CD4-positive, alpha-beta T cell treated with Interleukin-6 at 100 ng/mL for 8 hours (primary cell): ENCODE measurements at regions not wholly inside any gene's neighbourhood (a gene's known extent, or its start where the extent isn't known, plus 50 kb on each side); places are given as distances from the start of the nearest gene placed in this dataset.

Experiments
- DNase-seq: peaks from one replicate; pipeline ENCODE4 v3.0.0-alpha.2; 2020; ENCODE audit warnings: mixed read lengths, low spot score

DNA sequence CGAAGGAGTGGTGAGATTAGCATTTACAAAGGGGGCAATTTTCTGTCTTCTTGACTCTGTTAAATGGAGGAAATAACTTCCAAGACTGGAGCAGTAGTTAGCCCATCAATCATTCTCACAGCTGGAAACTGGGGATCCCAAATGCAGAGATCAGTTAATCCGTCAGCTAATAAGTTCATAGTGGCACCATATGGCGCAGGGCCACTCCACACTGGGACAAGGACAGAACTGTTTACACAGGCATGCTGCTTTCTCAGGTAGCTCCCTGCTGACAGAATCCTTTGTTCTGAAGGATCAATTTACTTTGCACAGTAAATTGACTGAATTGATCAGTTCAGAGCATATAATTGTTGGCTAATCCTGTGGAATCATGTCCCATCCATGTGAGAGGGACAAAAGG, 395.7 kb downstream of the TMEM161B start:
- DNase-seq, result no peak

DNA sequence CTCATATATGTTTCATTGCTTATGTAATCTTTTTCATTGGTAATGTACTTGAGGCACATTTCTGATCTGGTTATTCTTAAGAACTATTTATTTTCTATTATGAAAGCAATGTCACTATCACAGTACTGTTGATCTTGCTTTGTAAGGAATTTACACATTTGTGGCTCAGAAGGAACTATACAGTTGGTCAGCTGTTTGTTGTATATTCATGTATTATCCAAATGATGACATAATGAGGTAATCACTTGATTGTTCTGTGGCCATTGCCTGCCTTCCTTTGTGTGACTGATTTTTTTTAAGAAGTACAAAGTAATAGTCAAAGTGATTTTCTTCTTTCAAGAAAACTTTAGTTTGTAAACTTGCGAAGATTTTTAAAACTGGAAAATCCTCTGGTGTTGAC, 399.9 kb downstream of the TMEM161B start:
- DNase-seq, result no peak

DNA sequence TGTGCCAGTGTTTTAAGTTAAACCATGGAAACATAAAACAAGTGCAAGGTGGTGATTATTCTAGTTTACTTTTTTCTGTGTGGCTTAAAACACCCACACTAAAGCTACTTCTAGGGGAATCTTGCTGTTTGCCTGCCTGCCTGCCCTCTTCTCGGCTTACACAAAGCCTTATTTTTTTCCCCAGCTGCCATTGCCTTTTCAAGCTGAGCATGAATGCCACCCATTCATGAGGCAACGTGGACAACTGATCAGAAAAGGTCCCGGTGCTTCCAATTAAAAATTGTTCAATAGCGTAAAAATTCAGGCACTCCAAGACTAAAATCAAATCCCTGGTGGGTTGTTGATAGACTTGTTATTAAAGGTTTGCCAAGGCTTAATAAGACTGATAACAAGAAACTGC, 401.4 kb downstream of the TMEM161B start:
- no peak for DNase-seq

DNA sequence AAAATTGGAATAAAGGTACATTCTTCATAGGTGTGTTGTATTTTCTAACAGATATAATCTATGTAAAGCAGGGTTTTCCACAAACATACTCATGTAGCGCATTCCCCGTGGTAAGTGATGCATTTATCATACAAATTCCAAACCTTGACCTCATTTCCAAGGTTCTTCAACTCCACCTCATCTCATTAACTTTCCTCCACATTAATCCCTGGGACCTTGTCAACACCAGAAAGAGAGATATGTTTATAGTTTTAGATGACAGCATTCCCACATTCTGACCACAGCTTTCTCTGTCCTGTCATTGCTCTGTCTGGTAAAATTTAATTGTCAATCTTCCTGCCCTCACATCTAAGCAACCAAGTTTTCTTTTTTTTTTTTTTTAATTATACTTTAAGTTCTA, 415.1 kb downstream of the TMEM161B start:
- DNase-seq, result no peak

DNA sequence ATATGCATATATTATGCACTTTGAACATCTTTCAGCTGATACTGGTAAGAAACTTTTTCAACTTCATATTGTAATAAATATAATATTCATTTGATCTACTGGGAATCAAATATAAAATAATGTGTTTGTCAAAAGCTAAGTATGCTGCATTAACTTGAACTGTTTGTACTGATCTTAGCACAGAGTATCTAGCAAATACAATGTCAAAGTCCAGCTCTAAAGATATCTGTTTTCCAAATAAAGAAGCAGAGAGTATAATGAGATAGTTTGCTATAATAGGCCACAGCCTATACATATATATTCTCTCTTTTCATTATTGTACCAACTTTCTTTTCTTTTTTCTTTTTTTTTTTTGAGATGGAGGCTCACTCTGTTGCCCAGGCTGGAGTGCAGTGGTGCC, 417.0 kb downstream of the TMEM161B start:
- no peak for DNase-seq

DNA sequence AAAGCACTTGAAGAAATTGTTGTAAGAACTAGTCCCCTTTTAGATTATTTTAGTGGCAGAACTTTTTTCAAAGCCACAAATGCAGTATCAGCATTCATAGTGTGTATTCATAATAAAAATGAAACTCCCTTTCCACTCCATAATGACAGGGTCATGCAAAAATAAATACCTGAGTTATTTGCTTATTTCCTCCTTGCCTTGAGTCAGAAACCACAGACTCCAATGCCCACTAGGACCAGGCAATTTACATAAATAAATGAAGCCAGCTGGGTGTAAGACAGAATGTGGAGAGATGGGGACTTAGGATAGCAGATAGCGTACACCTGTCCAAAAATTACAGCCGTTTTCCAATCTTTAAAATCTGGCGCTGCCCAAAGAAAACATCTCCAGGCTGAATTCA, 417.8 kb downstream of the TMEM161B start:
- DNase-seq, result no peak

DNA sequence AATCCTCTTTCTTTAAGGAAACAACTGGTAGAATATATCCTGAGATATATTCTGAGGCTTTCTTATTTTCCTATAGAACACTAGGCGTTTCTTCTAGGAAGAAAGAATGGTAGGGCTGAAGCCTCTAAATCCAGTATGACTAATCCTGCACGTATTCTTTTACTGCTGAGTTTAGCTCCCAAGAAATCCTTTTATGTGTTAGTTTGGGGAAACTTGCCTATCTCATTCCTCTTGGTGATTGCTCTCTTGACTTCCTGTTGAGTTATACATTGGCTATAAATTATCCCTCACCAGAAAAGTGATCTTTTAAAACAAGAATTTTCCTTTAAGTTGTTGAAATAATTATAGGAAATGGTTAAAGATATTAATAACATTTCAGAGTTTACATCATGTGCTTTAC, 422.9 kb downstream of the TMEM161B start:
- no peak for DNase-seq

DNA sequence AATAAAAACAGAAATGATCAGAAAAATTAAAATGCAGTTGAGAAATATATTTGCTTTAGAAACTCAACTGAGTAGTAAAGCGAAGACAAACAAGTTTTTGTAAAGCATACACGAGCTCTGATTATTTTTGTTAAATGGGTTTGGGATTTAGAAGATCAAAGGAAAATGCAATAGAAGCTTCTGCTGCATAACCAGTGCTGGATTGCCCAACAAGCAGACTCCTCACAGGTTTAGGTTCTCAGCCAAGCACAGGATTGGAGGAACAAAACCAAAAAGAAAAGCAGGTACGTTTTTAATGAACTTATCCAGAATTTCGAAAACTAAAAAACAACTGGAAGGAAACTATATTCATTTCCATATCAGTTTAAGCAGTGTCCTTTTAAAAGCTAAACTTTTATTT, 423.8 kb downstream of the TMEM161B start:
- DNase-seq, result no peak

DNA sequence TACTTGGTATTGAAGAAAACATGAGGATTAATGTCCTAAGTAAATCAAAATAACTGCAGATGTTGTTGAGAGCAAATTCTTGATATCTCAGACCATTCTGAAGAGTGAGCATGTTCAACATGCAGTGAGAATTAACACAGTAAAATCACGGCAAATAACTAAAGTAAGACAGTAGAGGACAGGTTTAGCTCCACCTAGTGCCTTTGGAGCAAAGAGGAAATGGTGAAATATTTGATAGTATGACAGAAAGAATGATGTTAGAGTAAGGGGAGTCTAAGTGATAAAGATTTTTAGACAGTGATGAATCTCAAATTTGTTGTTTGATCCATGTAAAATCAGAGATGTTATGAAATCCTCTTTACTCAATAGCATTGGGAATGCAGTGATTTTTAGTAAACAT, 424.2 kb downstream of the TMEM161B start:
- no peak for DNase-seq

DNA sequence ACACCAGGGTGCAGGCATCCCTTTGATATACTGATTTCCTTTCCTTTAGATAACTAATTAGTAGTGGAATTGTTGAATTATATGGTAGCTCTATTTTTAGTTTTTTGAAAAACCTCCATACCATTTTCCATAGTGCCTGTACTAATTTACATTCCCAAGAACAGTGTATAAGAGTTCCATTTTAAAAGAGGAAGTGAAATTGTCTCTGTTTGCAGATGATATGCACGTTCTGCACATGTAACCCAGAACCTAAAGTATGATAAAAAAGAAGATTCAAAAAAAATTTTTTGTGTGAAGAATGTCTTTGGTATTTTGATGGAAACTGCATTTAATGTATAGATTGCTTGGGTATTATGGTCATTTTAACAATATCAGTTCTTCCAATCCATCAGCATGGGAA, 424.0 kb upstream of the CCNH start:
- DNase-seq, result no peak

DNA sequence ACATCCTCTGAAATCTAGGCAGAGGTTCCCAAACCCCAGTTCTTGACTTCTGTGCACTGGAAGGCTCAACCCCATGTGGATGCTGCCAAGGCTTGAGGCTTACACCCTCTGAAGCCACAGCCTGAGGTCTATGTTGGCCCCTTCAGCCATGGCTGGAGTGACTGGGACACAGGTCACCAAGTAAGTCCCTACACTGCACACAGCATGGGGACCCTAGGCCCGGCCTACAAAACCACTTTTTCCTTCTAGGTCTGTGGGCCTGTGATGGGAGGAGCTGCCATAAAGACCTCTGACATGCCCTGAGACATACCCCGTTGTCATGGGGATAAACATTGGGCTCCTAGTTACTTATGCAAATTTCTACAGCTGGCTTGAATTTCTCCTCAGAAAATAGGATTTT, 418.8 kb upstream of the CCNH start:
- DNase-seq, result no peak

DNA sequence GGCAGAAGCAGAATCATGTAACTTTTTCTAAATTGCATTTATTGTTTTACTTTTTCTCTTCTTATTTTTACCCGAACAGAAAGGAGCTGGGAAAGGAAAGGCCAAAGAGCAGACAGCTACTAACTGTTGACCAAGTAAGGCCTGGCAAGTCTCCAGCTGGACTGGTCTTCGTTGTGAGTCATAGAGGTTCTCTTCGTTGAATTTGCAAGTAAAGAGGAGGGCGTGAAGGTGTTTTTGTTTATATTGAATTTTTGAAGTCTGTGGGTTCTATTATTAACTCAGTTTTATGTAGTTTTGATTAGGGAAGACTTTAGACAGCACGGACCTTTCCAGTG, 416.5 kb upstream of the CCNH start:
- no peak for DNase-seq

DNA sequence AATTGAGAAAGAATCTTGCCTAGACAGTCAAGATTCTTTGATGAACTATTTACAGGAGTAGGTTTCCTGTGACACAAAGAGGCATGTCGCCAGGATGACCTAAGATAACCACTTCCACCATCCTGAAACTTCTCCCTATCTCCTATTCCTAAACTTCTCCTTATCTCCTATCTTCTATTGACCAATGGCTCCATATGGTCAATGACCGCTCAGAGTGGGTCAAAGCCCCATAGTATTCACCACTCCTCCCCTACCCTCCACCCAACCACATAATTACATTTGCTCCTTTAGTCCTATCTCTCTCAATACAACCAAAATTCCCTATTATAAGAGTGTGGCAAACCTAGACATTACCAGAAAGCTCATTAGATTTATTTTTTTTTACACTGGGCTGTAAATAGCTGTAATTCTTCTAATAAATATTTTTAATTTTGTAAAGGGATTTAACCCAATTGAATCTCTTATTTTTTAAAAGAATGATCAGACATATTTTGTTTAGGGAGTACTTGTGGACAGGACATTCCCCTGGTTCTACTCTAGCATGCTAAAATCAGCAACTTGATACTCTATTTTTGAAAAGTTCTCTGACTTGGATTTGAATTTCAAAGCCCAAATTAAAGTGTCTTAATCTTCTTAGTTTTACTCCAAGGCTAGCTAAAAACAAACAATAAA, 416.0 kb upstream of the CCNH start:
- DNase-seq, result no peak

DNA sequence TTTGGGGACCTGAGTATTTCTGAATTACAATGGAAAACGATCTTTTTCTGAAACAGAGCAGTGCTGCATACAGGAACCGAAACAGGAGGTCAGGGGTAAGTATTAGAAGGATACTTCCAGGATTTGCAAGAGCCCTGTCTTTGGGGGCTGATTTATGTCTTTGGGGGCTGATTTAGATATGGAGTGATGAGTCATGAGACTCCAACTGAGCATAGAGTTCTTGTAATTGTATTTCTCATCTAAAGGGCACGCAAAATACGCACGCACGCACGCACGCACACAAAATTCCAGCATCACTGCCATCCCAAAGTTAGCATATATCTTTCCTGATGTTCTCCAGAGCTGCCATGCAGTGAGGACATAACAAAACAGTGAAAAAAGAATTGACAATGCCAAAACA, 414.8 kb upstream of the CCNH start:
- no peak for DNase-seq

DNA sequence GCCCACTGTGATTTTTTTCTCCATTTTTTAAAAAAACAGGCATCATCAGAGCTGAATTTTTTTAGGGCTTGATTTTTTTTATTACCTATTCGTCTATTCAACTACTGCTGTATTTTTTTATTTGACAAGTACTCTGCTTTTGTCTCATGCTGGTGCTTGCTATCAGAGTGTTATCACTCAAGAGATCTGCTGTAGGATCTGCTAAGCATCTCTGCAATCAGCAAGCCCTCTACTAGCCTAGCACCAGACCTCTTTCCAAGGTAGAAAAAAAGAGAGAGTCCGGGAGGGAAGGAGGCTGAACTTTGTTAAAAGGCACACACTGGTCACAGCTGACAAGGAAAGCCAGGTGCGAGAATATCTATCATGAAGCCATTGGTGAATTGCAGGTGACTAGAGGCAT, 413.8 kb upstream of the CCNH start:
- no peak for DNase-seq

DNA sequence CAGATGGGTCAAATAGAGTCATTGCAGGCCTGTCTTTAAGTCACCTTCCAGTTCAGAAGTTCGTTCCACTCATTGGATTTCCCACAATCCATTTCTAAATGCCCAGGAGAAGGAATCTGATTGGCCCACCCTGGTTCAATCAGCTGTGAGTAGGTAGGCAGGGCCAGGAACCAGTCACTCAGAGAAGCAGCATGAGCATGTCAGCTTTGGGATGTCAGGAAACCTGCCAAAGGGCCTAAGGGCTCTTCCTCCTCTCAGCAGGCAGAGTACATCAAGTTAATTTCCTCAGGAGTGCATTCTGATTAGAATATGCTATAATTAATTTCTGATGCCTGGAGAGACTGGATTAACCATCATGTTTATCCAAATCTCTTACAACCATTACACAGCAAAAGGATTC, 412.9 kb upstream of the CCNH start:
- DNase-seq, result no peak

DNA sequence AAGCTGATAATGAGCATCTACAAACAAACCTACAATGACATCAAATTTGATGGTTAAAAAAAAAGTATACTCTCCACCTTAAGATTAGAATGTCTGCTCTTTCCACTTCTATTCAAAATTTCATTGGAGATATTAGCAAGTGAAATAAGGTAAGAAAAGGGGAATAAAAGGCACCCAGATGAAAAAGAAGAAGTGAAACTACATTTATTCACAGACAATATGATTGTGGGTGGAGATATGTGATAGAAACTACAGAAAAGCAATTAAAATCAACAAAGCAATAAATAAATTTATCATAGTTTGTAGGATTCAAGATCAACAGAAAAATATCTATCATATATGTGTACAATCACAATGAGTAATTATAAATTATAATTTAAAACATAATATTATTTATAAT, 395.1 kb upstream of the CCNH start:
- DNase-seq, result no peak

DNA sequence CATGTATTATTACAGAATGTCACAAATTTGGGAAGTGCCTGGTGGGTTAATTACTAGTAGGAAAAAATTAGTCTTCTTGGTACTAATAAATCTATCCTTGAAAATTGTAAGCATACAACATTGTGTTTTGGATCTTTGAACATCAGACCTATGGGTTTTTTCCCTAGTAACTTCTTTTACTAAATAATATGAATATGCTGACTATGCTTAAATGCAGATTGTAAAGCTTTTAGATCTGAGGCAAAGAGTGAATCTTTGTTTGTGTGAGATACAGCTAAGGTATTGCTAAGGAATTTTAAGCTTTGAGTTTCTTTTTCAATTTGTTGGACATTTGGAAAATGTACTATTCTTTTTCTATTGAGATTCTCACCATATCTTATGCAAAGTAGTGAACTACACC, 390.6 kb upstream of the CCNH start:
- no peak for DNase-seq

DNA sequence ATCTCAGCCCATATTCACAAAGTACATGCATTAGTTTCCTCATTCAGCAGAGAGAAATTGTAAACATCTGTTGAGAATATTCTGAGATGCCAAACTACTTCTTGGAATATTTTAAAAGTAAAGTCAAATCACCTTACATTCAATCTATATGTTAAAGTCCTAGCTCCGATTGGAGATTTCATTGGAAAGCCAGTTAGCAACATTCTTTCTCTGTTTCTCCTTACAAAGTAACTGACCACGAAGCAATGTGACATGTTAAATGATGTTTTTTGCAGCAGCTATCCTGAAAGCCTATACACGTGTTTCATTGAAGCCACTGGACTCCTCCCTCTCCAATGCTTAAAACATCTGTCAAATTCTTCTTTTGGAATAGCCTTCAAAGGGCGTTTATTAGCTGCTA, 379.1 kb upstream of the CCNH start:
- no peak for DNase-seq

DNA sequence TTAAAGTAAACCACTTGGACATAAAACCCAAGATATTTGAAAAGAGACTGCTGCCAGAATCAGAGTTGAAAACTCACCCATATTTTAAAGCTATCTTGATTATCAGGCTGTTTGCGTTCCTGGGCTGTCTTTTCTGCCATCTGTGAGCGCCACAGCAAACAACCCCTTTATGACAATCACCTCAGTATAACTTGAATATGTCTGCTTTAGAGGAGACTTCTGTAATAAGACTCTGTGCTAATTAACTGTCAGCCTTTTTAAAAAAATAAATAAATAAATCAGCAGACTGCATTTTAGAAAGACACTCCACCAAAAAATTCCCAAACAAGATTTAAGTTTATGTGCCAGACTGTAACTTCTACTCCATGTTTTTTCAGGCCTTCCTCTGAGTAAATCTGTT, 375.7 kb upstream of the CCNH start:
- no peak for DNase-seq

DNA sequence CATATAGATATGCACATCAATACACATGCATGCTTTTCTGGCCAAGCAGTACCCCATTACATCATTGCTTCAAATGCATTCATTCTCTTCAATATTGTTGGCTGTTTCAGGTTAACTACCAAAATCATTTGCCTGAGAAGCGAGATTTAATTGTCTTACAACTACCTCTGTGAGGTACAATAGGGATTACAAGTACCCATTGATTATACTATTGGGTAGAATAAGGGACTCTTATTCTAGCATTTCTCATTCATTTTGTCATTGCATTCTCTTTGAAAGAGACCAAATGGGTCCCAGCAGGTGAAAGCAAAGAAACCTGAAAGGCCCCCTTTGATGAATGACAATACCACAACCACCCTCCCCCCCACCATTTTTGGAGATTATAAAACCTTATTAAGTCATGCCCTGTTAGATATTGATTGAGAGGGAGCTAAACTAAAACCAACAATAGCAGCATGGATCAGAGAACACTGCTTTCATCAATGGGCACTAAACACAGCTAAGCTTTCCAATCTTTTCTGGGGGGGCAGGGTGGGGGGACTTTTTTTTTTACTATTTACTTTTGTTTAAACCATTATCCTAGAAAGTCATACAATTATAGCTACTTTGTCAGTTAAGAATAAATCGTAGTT, 375.0 kb upstream of the CCNH start:
- no peak for DNase-seq

DNA sequence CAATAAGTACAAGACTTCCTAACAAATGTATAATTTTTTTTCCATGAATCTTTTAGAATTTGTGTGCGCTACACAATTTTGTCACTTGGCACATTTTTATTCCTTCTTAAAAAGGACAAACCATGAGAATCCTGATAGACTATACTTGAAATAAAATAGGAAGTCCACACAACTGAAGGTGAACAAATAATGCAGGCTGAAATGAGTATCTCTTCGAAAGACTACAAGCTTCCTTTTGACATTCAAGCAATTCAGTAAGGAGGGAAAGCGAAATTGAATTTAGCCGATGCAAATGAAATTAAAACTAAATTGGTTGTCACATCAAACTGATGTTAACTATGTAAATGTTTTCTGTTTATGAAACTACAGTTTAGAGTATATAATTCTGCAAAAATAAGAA, 374.4 kb upstream of the CCNH start:
- DNase-seq, result no peak

DNA sequence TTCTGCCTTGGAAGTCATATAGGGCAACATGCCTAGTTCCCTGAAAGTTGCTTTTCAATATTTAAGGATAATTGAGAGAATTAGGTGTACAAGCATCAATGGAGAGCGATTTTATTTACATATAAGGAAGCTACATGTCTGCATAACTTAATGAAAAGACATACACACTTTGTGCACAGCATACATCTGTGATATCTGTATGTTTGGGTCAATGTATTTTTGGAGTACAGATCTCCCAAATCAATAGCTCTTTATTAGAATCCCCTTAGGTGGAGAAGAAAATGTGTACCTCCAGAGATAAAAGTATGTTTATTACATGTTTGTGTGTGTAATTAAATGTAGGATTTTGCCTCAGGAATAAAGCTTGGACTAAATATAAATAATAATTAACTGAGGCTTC, 373.7 kb upstream of the CCNH start:
- DNase-seq, result no peak

DNA sequence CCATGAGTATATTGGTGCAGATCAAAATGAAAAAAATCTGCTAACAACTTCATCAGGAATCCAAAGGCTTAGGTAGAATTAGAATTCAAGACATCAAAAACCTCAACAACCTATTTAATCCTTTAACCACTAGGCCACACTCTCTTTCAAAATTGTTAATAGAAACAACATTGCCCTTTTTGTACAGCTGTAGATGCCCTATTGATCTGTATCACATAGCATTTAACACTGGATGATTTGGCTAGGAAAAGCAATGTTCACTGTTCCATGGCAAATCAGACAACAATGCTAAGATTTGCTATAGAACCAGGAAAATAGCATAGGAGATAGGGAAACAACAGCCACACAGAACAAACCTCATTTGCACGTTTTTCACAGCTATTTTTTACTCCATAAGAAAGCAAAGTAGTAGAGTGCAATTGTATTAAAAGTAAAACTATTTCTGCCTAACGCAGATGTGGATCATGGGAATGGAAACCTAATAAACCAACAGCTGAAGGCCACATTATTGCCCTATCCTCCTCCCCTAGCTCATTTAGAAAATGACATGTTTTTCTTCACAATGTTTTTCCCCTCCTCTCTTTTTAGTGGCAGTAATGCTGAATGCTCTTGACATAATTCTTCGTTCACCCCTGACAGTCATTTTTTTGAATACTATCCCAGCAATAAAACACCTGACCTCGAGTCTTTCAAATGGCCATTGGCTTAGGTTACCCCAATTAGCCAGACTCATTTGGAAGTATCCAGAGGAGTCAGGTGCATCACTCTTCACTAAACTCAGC, 373.0 kb upstream of the CCNH start:
- no peak for DNase-seq
